ENCODE measurements at regions not wholly inside any gene's neighbourhood (a gene's known extent, or its start where the extent isn't known, plus 50 kb on each side); places are given as distances from the start of the nearest gene placed in this dataset.

DNA sequence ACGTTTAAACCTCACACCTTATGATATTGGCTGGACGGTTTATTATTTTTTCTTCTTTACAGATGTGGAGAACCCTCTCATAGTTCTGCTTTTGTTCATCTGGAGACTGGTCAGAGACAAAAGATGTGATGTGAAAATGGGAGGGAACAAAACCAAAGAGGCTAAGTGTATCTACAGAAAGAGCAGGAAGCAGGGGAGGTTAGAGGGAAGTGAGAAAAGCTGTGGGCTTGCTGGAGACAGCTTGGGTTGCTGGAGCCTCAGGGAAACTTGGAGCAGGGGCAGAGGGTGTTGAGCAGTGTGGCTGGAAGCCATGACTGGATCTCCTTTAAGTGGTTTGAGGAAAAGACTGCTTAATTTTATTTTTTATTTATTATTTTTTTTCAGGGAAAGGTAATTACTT, 79.0 kb upstream of the SNX19 start:
- DNase-seq (ENCODE audit: low read depth, low spot score) (no peak), ATAC-seq (no peak; the same call in 2 of the 3 replicates), FAIRE-seq (no peak)
- Histone ChIP-seq H4K20me1 (ENCODE audit: control insufficient read depth, insufficient read depth) (no peaks in the 10 kb centered on the region), H3K27ac (ENCODE audit: control insufficient read depth, insufficient read depth) (no peak overlapping the region), H3K9me3 (replicated peaks; ENCODE audit: control insufficient read depth, insufficient read depth, low read length) (no peaks in the 10 kb centered on the region), H3K4me3 (no peak overlapping the region), H3K9ac (ENCODE audit: control insufficient read depth, insufficient read depth, low read length) (no peak overlapping the region), H3K4me1 (ENCODE audit: control insufficient read depth, insufficient read depth, low read length) (no peaks in the 10 kb centered on the region), H2AFZ (ENCODE audit: control insufficient read depth, low read depth, low read length) (no peak overlapping the region), H3K4me2 (ENCODE audit: control insufficient read depth, insufficient read depth) (no peak overlapping the region), H3K36me3 (ENCODE audit: control insufficient read depth in 2 of 2, insufficient read depth in 2 of 2, low read length in 1 of 2) (no peaks in the 10 kb centered on the region), H3K27me3 (replicated peaks in 1 of 2; ENCODE audit: control insufficient read depth in 2 of 2, insufficient read depth in 2 of 2, low read length in 1 of 2) (no peaks in the 10 kb centered on the region), H3K79me2 (ENCODE audit: control insufficient read depth, insufficient read depth, low read length) (no peaks in the 10 kb centered on the region)
- SMC1A ChIA-PET (ENCODE audit: uncharacterized antibody, unreplicated experiment), result no interaction called here
- 22% methylated on average over 2 of the region's 2 CpGs for WGBS (ENCODE audit: insufficient coverage, insufficient replicate concordance, low lambda C conversion rate, missing lambda C conversion rate)
- POLR2A ChIA-PET, result no interaction called here
- in situ Hi-C loops (cut with MboI), result no loop called here
- RAD21 ChIA-PET (ENCODE audit: unreplicated experiment), result no interaction called here
- no TSS peak for BruUV-seq (replicated peaks)
- intact Hi-C loops (cut with micrococcal nuclease; ENCODE audit: unreplicated experiment), result no loop called here
- TF ChIP-seq RUNX3 (IDR thresholded peaks at IDR 0.05; ENCODE audit: low read length) (no peak), KAT2A (conservative IDR thresholded peaks at IDR 0.05; ENCODE audit: control insufficient read depth, low read depth, low read length) (no peak), ASH2L (IDR thresholded peaks at IDR 0.05; ENCODE audit: borderline replicate concordance, low read depth) (no peak), PAX5 (IDR thresholded peaks at IDR 0.05; ENCODE audit: borderline replicate concordance, low read depth, low read length) (no peak)
- TF ChIP-seq, protein P1, sequence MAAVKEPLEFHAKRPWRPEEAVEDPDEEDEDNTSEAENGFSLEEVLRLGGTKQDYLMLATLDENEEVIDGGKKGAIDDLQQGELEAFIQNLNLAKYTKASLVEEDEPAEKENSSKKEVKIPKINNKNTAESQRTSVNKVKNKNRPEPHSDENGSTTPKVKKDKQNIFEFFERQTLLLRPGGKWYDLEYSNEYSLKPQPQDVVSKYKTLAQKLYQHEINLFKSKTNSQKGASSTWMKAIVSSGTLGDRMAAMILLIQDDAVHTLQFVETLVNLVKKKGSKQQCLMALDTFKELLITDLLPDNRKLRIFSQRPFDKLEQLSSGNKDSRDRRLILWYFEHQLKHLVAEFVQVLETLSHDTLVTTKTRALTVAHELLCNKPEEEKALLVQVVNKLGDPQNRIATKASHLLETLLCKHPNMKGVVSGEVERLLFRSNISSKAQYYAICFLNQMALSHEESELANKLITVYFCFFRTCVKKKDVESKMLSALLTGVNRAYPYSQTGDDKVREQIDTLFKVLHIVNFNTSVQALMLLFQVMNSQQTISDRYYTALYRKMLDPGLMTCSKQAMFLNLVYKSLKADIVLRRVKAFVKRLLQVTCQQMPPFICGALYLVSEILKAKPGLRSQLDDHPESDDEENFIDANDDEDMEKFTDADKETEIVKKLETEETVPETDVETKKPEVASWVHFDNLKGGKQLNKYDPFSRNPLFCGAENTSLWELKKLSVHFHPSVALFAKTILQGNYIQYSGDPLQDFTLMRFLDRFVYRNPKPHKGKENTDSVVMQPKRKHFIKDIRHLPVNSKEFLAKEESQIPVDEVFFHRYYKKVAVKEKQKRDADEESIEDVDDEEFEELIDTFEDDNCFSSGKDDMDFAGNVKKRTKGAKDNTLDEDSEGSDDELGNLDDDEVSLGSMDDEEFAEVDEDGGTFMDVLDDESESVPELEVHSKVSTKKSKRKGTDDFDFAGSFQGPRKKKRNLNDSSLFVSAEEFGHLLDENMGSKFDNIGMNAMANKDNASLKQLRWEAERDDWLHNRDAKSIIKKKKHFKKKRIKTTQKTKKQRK (IDR thresholded peaks at IDR 0.05; ENCODE audit: low read depth, low read length), result no peak
- CTCF ChIA-PET, result interaction anchor here (0.7 kb wide), 1 partner anchor 14 kb away, joined by 3 read pairs; no protein-coding TSS in a partner anchor

All from GM12878 (cell line).